ENCODE measurements at regions not wholly inside any gene's neighbourhood (a gene's known extent, or its start where the extent isn't known, plus 50 kb on each side); places are given as distances from the start of the nearest gene placed in this dataset.

DNA sequence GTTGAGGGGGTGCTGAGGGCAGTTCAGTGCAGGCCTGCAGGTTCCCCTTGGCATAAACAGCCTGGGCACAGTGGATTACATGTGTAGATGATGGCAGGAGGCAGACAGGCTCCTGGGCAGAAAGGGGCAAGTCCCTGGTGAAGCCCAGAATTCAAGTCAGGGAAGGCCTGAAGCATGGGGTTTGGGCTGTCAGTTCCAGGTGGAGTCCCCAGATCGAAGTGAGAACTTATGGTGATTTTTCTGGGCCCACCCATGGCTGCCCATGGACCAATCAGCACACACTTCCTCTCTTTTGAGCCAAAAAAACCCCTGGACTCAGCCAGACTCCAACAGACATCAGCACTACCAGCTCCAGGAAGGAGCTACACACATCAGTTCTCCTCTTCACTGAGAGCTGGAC, 529.1 kb downstream of the PPARGC1A start:
- TF ChIP-seq EGR1 (IDR thresholded peaks at IDR 0.05; ENCODE audit: low read depth in 2 of 2) (no peak), FOXA2 (IDR thresholded peaks at IDR 0.05) (no peak), RXRA (IDR thresholded peaks at IDR 0.05) (no peak)
- TF ChIP-seq, protein P1, sequence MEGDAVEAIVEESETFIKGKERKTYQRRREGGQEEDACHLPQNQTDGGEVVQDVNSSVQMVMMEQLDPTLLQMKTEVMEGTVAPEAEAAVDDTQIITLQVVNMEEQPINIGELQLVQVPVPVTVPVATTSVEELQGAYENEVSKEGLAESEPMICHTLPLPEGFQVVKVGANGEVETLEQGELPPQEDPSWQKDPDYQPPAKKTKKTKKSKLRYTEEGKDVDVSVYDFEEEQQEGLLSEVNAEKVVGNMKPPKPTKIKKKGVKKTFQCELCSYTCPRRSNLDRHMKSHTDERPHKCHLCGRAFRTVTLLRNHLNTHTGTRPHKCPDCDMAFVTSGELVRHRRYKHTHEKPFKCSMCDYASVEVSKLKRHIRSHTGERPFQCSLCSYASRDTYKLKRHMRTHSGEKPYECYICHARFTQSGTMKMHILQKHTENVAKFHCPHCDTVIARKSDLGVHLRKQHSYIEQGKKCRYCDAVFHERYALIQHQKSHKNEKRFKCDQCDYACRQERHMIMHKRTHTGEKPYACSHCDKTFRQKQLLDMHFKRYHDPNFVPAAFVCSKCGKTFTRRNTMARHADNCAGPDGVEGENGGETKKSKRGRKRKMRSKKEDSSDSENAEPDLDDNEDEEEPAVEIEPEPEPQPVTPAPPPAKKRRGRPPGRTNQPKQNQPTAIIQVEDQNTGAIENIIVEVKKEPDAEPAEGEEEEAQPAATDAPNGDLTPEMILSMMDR (IDR thresholded peaks at IDR 0.05; ENCODE audit: low read depth, low read length, missing input control), result no peak
- TF ChIP-seq, protein P2, sequence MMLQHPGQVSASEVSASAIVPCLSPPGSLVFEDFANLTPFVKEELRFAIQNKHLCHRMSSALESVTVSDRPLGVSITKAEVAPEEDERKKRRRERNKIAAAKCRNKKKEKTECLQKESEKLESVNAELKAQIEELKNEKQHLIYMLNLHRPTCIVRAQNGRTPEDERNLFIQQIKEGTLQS (IDR thresholded peaks at IDR 0.05), result no peak
